Hematopoietic multipotent progenitor cell (in vitro differentiated cells): ENCODE measurements at regions not wholly inside any gene's neighbourhood (a gene's known extent, or its start where the extent isn't known, plus 50 kb on each side); places are given as distances from the start of the nearest gene placed in this dataset.

ENCODE experiments used
- DNase-seq, 3 donors: peaks; one replicate each; pipeline ENCODE4 v3.0.0-alpha.2; 2011 to 2015; ENCODE audit warnings: low read depth in 2 of 3, low spot score in 2 of 3

- DNase-seq, result no peak
These were observed 79.6 kb upstream of the NABP1 start for GRCh38 chr2:191598296-191598695.

- DNase-seq, result no peak
These were observed 76.9 kb upstream of the NABP1 start for GRCh38 chr2:191601060-191601459.

- DNase-seq, result no peak
These were observed 73.8 kb upstream of the NABP1 start for GRCh38 chr2:191604154-191604553.

DNA sequence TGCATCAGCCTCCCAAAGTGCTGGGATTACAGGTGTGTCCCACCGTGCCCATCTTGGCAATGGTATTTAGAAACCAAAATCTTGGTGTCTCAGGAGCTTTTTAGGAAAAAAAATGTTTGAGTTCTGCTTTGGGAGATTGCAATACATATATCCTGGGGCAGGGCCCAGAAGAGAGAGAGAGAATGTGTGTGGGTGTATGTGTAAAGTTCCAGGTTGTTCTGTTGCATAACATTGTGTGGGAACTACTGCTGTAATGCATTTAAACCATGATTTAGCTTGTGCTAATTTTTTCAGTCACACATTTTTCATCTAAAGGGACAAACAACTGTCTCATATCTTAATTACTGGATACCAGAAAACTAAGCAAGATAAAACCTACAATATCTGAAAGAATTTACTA is 70.8 kb upstream of the NABP1 start:
- no peak for DNase-seq

- no peak for DNase-seq
These were observed 67.2 kb upstream of the NABP1 start for GRCh38 chr2:191610756-191611155.

DNA sequence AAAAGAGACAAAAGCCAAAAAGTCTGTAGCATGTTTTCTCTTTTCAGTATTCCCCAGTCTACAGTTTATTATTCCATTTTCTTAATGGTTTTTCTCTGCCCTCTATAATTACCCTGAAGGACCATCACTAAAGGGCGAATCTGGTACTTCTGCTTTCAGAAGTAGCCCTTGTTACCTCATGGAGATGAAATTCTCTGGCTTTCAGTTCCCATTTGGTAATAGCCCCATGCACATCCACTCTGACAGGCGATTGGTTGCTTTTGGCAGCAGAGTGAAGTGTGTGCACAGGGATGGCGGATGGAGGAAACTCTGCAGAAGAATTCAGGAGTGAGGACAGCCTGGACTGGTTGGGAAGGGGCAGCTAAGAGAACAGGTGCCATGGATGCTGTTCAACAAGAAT is 66.3 kb upstream of the NABP1 start:
- no peak for DNase-seq

DNA sequence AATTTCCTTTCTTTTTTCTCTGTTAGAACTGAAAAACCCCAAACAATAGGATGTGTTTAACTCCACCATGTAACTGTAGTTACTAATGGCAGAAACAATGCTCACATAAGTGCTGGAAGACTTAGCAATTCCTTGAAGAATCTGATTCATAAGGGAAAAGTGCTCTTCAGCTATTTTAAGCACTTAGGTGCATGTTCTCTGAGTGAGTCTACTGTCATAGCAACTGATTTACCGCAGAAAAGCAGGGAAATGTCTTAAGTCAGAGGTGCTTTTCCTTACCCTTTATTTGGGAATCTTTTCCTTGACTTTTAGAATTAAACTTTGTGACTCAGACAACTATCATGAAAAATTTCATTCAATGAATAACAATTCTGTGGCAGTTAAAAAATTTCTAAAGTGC is 65.4 kb upstream of the NABP1 start:
- no peak for DNase-seq

DNA sequence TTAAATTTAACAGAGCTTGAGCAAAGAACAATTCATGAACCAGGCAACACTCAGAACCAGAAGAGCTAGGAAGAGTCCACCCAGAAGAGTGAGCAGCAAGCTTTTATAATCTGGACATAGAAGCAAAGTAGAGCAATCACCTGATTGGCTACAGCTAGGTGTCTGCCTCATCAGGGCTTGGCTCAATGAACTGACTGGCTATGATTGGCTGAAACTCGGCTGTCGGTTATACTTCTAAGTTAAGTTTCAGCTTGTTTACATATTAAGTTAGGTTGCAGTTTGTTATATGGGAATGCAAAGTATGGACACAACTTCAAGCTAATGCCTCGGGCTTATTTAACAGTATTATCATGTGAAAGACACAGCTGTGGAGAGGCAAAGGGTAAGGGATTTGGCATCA is 63.2 kb upstream of the NABP1 start:
- DNase-seq, result no peak

GRCh38 chr2:191615596-191615995 is 62.3 kb upstream of the NABP1 start:
- peak in 1 of 3 donors; percentile 49 for DNase-seq

- peak; percentile 57 to 79 (median 58) for DNase-seq
These were observed 60.4 kb upstream of the NABP1 start for GRCh38 chr2:191617575-191617974.

GRCh38 chr2:191618046-191618780 is 59.7 kb upstream of the NABP1 start:
- no peak for DNase-seq

DNA sequence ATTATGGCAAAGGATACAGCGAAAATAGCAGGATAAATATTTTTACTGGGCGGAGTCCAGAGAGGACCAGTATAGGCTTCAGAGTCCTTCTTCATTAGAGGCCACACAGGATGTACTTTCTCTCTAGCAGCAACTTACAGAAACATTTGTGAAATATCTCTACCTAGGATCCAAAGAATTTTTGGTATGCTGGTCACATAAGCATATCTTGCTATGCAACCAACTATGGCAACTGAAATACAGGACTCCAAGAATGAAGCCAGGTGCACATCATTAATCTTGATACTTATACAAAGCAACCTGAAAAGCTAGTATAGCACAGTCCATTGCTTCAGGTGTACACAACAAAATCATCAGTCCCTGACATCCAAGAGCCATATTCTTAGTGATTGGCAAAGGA is 59.1 kb upstream of the NABP1 start:
- no peak for DNase-seq

DNA sequence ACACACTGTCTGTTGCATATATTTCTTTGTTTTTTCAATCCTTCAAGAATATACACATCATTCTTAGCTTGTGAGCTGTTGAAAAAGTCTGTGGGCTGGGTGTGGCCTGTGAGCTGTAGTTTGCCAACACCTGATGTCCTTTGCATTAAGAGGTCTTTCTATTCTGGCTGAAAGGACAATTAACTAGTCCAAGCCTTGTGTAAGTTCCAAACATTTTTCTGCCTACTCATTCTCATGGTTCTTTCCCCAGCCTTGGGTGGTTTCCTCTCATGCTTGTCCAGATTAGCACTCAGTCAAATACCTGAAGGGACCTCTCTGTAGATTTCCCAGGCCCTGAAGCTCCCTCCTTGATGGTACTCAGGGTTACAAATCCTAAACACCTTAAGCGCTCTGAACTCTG is 57.8 kb upstream of the NABP1 start:
- peak in 2 of 3 donors; percentile 27 to 56 for DNase-seq

DNA sequence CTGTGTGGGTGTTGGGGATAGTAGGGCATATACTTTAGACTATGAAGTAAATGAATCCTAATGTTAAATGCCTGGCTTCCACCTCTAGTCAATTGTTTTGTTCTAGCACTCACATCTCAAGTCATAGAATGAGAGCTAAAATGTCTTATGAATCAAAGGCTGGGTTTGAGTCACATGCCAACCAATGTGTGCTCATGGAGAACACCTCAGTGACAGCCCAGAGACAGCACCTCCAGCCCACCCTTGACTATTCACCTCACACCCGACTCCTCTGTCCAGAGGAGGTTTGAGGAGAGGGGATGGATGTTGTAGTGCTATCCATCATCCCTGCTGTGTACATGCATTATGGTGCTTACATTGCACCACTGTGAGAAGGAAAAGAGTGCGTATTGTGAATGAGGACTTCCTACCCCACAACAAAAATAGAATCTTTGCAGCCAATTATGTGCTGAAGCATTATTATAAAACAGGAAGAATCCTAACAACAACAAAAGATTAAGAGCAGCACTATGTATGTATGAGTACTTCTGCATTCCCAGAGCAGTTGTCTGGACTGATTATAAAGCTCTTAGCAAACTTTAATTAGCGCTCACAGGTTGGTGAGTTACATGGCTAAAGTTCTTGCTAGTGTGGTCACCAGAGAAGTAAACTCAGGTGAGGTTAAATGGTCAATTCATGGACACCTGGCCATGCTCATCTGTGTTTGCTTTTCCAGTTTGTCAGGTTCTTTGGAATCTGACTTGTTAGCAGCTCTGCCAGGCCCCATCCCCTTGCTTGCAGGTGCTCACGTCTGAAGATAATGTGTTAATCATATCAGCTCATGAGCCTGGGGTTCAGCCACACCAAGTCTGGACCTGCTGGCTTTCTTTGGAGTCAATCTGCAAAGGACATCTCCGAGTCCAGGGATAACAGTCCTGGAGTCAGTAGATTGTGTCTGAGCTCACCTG is 55.3 kb upstream of the NABP1 start:
- DNase-seq, result peak in 1 of 3 donors; percentile 19

GRCh38 chr2:191625016-191625415 is 52.9 kb upstream of the NABP1 start:
- peak in 1 of 3 donors; percentile 50 for DNase-seq

DNA sequence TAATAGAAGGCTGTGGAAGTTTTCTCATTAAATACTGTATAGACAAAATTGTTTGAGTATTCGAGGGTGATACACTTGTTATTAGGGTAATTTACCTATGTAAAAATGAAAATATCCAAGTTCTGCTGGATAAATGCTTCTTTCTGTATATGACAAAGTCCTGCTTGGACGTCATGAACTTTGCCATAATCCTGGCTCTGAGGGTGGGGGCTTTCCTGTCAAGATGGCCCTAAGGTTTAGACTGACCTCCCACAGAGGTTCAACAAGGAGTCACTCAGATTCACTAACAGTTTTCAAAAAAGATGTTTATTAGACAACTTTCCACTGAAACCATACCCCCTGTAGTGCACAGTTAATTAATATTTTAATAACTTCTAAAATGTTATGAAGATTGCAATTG is 52.5 kb upstream of the NABP1 start:
- DNase-seq, result no peak

DNA sequence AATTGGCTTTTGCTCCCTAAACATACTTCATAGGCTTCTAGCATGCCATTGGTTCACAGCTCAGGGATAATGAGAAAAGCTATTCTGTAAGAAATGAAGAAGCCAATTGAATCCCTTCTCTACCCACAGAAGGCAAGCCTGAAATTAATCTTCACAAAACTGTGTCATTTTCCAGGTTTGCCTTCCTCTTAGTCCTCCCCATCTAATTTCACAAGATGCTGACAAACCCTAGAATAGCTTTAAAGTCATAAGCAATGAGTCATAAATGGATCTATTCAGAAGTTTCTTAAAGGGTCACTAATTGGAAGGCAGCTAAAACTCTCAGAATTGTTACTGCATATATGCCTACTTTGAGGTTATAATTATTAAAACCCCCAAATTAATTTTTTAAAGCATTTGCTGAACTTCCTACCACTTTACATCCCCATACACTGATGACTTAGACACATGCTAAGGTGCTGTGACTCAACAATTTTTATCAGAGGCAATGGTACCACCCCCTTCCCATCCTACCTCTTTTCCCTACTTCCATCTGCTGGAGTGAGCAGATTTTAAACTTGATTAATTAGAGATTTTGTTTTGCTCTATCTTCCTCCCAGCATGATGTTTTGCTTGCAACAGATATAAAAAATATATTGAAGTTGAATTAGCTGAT is 51.3 kb upstream of the NABP1 start:
- DNase-seq, result no peak

GRCh38 chr2:191627518-191627917 is 50.4 kb upstream of the NABP1 start:
- no peak for DNase-seq
